ENCODE measurements at regions not wholly inside any gene's neighbourhood (a gene's known extent, or its start where the extent isn't known, plus 50 kb on each side); places are given as distances from the start of the nearest gene placed in this dataset.
"Not testable (repeated sequence)": the region's sequence is repeated elsewhere in the genome, so short reads cannot be mapped to it uniquely, and the experiment has no call there.

- DNase-seq: no peak
These were observed 281.1 kb downstream of the NKX6-1 start for GRCh38 chr4:84218031-84218430.

GRCh38 chr4:84215217-84215616 lies 283.9 kb downstream of the NKX6-1 start:
- DNase-seq: no peak

- DNase-seq: not testable (repeated sequence)
These were observed 292.9 kb downstream of the NKX6-1 start for GRCh38 chr4:84206226-84206625.

- DNase-seq: no peak
These were observed 309.9 kb downstream of the NKX6-1 start for GRCh38 chr4:84189144-84189543.

GRCh38 chr4:84179409-84179808 lies 319.7 kb downstream of the NKX6-1 start:
- no peak for DNase-seq

- no peak for DNase-seq
These were observed 321.1 kb downstream of the NKX6-1 start for GRCh38 chr4:84177831-84178542.

- DNase-seq: no peak
These were observed 323.1 kb downstream of the NKX6-1 start for GRCh38 chr4:84176016-84176415.

DNA sequence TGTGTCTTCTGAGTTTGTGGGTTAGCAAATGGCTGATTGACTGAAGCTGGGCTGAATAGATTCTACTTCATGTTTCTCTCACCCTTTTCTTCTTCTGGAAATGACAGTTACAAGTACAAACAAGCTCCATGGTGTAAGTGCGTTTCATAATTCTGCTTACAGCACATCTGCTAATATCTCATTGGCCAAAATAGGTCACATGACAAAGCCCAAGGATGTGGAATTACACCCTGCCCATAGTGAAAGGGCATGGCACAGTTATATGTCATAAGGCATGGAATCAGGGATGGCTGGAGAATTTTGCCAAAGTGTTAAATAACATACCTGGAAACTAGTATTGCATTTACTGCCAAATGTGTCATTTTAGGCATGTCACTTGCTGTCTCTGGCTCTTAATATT lies 327.2 kb downstream of the NKX6-1 start:
- no peak for DNase-seq

- no peak for DNase-seq
These were observed 331.5 kb downstream of the NKX6-1 start for GRCh38 chr4:84167564-84167963.

- no peak for DNase-seq
These were observed 332.0 kb downstream of the NKX6-1 start for GRCh38 chr4:84167093-84167492.

- DNase-seq: no peak
These were observed 332.6 kb downstream of the NKX6-1 start for GRCh38 chr4:84166486-84166885.

GRCh38 chr4:84164201-84164600 lies 334.9 kb downstream of the NKX6-1 start:
- DNase-seq: no peak

DNA sequence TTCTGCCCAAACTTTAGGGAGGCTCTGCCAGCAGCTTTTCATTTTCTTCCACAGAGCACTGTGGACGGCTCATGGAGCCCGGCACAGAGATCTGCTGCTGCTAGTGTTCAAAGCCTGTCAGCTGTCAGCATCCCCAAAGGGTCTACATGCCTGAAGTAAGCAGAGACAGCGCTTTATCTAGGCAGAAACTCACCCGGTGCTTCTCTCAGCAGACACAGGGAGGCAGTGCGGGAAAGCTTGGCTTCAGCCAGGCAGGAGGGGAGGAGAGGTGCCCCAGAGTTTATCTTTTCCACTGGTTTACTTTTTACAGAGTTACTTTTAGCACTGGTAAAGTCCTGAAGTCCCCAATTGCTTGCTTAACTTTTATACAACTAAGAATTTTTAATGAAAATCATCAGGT lies 339.3 kb downstream of the NKX6-1 start:
- DNase-seq: no peak

DNA sequence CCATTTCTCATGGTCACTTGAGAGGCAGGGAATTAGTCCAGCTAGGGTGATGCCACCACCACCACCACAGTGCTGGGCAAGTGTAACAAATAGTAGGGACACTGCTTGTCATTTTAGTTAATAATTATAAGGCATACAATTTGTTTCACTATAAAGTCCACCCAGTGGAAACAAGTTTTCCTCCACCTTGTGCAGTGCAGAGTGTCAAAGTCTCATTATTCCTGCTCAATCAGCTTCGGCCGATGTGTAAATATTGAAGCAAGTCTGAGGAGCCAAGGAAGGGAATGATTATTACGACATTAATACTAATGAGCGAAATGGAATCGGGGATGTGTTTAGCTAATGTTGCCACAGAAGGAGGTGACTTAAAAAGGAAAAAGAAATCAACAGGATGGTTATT lies 340.4 kb downstream of the NKX6-1 start:
- DNase-seq: no peak

DNA sequence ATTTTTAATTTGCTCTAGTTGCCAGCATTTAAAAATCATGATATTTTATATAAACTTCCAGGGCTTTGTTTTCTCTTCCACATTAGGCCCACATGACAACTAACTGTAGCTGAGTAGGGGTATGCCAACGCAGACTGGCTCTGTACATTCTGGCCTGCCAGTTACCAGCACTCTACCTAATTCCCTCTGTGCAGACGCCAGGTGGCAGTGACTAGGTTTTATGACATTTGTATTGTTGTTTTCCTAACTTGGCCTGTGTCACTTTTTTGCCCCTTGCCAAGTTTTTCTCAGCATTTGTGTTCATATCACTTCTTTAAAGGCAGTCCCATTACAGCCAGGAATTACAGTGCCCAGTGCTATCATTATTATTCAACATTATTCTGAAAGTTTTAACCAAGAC lies 347.5 kb downstream of the NKX6-1 start:
- DNase-seq: no peak

- DNase-seq: no peak
These were observed 348.9 kb downstream of the NKX6-1 start for GRCh38 chr4:84150177-84150576.

DNA sequence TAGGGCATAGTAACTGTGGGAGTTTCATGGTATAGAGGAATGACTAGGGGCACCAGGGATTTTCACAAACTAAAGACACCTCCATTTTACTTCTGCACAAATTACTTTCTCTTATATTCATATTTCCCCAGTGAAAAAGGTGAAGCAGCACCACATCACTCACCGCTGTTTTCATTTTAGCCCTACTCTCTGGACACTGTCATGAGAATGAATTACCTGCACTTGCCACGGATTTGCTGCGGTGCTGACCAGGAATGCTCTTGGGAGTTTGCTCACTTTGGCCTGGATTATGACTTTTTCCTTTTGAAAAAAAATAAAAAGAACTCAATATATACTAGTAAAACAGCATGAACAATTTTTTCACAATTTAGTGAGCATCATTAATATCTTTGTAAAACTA lies 351.3 kb downstream of the NKX6-1 start:
- DNase-seq: no peak

GRCh38 chr4:84146300-84146959 lies 352.7 kb downstream of the NKX6-1 start:
- DNase-seq: no peak

GRCh38 chr4:84145176-84145575 lies 353.9 kb downstream of the NKX6-1 start:
- no peak for DNase-seq

DNA sequence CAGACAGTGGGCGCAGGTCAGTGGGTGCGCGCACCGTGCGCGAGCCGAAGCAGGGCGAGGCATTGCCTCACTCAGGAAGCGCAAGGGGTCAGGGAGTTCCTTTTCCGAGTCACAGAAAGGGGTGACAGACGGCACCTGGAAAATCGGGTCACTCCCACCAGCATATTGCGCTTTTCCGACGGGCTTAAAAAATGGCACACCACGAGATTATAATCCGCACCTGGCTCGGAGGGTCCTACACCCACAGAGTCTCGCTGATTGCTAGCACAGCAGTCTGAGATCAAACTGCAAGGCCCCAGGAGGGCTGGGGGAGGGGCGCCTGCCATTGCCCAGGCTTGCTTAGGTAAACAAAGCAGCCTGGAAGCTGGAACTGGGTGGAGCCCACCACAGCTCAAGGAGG lies 372.2 kb downstream of the NKX6-1 start:
- DNase-seq: not testable (repeated sequence)

- no peak for DNase-seq
These were observed 372.9 kb downstream of the NKX6-1 start for GRCh38 chr4:84126061-84126787.

DNA sequence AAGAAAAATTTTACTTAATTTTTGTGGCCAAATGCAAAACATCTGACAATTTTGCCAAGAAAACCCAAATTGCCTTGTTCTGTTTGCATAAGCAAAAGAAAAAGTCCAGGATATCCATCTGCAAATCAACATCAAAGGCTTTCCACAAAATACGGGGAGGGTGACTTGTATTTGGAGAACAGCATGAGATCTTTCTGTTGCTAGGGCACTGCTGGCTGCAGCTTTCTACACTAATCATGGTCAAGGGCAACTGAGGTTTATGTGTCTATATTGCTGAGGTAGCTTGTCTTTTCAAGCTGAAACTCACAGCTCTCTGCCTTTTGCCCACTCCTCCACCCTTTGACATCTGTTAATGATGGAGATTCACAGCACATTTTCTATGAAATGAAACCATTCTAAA lies 389.1 kb downstream of the NKX6-1 start:
- no peak for DNase-seq

GRCh38 chr4:84101653-84102625 lies 397.2 kb downstream of the NKX6-1 start:
- DNase-seq: not testable (repeated sequence)
